ENCODE measurements at regions not wholly inside any gene's neighbourhood (a gene's known extent, or its start where the extent isn't known, plus 50 kb on each side); places are given as distances from the start of the nearest gene placed in this dataset.

DNA sequence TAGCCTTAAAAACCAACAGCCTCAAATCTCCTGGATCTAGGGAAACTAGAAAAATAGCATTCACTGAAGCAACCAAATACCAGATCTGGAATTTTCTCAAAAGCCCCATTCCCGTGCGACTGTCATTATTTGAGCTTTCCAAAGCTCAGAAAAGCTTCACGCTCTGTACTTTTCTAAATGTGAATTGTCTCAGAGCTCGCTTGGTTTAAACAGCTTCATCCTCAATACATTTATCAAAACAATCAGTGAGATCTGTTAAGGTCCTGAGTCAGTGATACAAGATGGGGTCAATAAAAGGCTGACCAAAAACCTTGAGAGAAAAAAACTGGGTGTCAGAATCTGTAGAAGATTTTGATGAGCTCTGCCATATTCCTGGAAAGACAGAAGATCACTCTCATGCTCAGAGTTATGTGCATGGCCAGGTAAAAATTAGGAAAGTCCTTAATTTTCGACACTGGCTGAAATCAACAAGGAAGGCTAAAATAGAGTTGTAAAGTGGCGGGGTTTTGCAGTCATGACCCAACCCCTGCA lies 60.2 kb upstream of the VPREB1 start:
- H3K4me3 Mint-ChIP-seq: no peak overlapping the region
- H3K27me3 Mint-ChIP-seq: peaks cover 8 to 67% of the 10 kb centered on the region in 2 donors
- peaks cover 6% of the 10 kb centered on the region for H3K27me3 ChIP-seq (ENCODE audit: insufficient read depth, low read length, poor library complexity, severe bottlenecking)
- CTCF ChIA-PET: interaction anchor here (1.0 to 4.1 kb wide), 3 partner anchors 12 to 23 kb away, joined by 4 to 17 read pairs (median 4); no protein-coding TSS in a partner anchor
- H3K4me1 ChIP-seq (ENCODE audit: insufficient read depth, low read length): no peaks in the 10 kb centered on the region
- no peak overlapping the region for H3K27ac ChIP-seq (ENCODE audit: low read depth, low read length)
- H3K9me3 Mint-ChIP-seq: no peaks in the 10 kb centered on the region
- POLR2A ChIA-PET: no interaction called here
- H3K36me3 ChIP-seq (ENCODE audit: insufficient read depth, low read length): no peaks in the 10 kb centered on the region
- DNase-seq: no peak
- H3K27ac Mint-ChIP-seq: no peak overlapping the region
- no peaks in the 10 kb centered on the region for H3K9me3 ChIP-seq (ENCODE audit: low read length)
- H3K4me1 Mint-ChIP-seq: no peaks in the 10 kb centered on the region
- H3K36me3 Mint-ChIP-seq: no peaks in the 10 kb centered on the region
- H3K4me3 ChIP-seq (ENCODE audit: low read length): no peak overlapping the region

DNA sequence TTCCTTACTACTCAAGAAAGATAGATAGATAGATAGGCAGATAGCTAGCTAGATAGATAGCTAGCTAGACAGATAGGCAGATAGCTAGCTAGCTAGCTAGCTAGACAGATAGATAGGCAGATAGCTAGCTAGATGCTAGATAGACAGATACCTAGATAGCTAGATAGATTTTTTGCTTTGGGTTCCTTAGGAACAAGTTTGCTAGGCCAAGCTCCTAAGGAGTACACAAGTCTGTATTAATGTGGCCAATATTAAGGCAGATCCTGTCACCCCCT lies 61.7 kb upstream of the VPREB1 start:
- Mint-ChIP-seq H3K4me3 (no peak overlapping the region), H3K9me3 (no peaks in the 10 kb centered on the region), H3K36me3 (no peaks in the 10 kb centered on the region), H3K27me3 (peaks cover 9 to 71% of the 10 kb centered on the region in 2 donors), H3K27ac (no peak overlapping the region), H3K4me1 (no peaks in the 10 kb centered on the region)
- ChIA-PET CTCF (no interaction called here), POLR2A (no interaction called here)
- no peaks in the 10 kb centered on the region for H3K36me3 ChIP-seq (ENCODE audit: insufficient read depth, low read length)
- H3K27ac ChIP-seq (ENCODE audit: low read depth, low read length): no peak overlapping the region
- no peak for DNase-seq
- H3K9me3 ChIP-seq (ENCODE audit: low read length): no peaks in the 10 kb centered on the region
- no peak overlapping the region for H3K4me3 ChIP-seq (ENCODE audit: low read length)
- peaks cover 6% of the 10 kb centered on the region for H3K27me3 ChIP-seq (ENCODE audit: insufficient read depth, low read length, poor library complexity, severe bottlenecking)
- H3K4me1 ChIP-seq (ENCODE audit: insufficient read depth, low read length): no peaks in the 10 kb centered on the region

DNA sequence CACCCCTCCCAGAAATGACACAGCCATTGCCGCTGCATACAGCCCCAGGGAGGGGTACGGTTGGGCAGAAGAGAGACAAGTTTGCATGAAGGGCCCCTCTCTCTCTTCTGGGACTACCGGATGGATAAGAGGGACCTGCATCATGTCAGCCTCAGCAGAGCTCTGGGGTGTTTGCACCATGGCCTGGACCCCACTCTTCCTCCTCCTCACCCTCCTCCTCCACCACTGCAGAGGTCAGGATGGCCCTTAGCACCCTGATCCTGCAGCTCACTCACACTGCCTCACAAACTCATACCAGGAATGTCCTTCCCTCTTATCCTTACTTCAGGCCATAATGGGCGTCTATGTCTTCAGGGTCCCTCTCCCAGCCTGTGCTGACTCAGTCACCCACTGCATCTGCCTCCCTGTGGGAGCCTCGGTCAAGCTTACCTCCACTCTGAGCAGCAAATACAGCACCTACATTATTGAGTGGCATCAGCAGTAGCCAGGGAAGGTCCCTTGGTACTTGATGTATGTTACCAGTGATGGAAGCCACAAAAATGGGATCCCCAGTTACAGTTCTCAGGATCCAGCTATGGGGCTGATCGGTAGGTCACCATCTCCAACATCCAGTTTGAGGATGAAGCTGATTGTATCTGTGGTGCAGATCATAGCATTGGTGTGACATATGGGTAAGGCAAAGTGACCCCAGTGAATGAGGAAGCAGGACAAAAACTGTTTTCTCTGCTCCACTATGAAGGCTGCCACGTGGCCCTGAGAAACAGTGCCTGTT lies 62.2 kb upstream of the VPREB1 start:
- Mint-ChIP-seq H3K4me1 (no peaks in the 10 kb centered on the region), H3K27me3 (peaks cover 9 to 66% of the 10 kb centered on the region in 2 donors), H3K4me3 (no peak overlapping the region), H3K27ac (peak overlapping the region in 1 of 8 donors; percentile 4), H3K36me3 (no peaks in the 10 kb centered on the region), H3K9me3 (no peaks in the 10 kb centered on the region)
- H3K36me3 ChIP-seq (ENCODE audit: insufficient read depth, low read length): no peaks in the 10 kb centered on the region
- no peaks in the 10 kb centered on the region for H3K4me1 ChIP-seq (ENCODE audit: insufficient read depth, low read length)
- DNase-seq: no peak
- H3K9me3 ChIP-seq (ENCODE audit: low read length): no peaks in the 10 kb centered on the region
- ChIA-PET CTCF (interaction anchor here (1.2 kb wide), 1 partner anchor 26 kb away, joined by 3 read pairs; no protein-coding TSS in a partner anchor), POLR2A (no interaction called here)
- peaks cover 6% of the 10 kb centered on the region for H3K27me3 ChIP-seq (ENCODE audit: insufficient read depth, low read length, poor library complexity, severe bottlenecking)
- H3K4me3 ChIP-seq (ENCODE audit: low read length): no peak overlapping the region
- H3K27ac ChIP-seq (ENCODE audit: low read depth, low read length): no peak overlapping the region

DNA sequence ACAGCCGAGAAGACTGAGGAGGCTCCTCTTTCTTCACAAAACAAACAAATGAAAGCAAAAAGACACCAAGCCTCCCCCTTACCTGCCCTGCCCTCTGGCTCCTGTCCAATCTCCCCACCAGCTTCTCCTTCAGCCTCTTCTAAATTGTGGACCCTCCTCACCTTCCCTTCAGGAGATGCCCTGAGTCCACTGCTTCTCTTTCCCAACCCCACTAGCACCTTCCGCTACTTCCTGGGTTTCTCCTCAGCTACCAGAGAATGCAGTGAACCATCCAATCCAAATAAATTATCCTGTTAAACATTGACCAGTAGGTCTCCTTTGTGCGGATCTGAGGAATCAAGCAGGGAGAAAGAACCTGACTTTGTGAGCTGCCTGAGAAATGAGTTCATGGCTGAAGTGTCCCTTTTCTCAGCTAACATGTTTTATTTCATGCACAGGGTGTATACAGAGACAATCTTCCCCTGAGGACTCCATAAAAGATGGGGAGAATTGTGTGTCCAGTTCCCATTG lies 63.2 kb upstream of the VPREB1 start:
- Histone ChIP-seq H3K4me1 (ENCODE audit: insufficient read depth, low read length) (no peaks in the 10 kb centered on the region), H3K4me3 (ENCODE audit: low read length) (no peak overlapping the region), H3K9me3 (ENCODE audit: low read length) (no peaks in the 10 kb centered on the region), H3K36me3 (ENCODE audit: insufficient read depth, low read length) (no peaks in the 10 kb centered on the region), H3K27me3 (ENCODE audit: insufficient read depth, low read length, poor library complexity, severe bottlenecking) (no peaks in the 10 kb centered on the region), H3K27ac (ENCODE audit: low read depth, low read length) (no peak overlapping the region)
- Mint-ChIP-seq H3K27ac (no peak overlapping the region), H3K36me3 (no peaks in the 10 kb centered on the region), H3K4me1 (no peaks in the 10 kb centered on the region), H3K9me3 (no peaks in the 10 kb centered on the region), H3K27me3 (peaks cover 15 to 68% of the 10 kb centered on the region in 2 donors), H3K4me3 (no peak overlapping the region)
- CTCF ChIA-PET: interaction anchor here (1.2 kb wide), 1 partner anchor 27 kb away, joined by 3 read pairs; no protein-coding TSS in a partner anchor
- DNase-seq: no peak
- POLR2A ChIA-PET: no interaction called here

DNA sequence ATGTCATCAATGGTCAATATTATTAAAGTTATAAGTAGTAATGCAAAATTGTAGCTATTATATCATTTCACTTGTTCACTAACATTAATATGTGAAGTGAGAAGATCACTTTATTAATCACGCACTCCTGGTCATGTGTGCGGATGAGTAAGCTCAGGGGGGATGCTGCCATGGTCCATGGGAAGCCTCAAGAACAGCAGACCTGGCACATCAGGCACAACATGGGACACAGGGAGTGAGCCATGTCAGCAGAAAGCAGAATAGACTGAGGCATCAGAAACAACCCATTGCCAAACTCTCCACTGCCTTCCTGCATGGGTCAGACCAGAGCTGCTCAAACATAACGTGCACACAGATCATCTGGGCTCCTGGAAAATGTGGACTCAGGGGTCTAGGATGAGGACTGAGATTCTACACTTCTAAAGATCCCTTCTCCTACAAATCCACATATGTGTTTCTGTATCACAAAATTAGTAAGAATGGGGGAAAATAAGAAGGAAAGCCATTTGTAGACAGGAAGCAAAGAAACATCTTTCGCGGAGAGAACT lies 63.8 kb upstream of the VPREB1 start:
- no peak overlapping the region for H3K27ac ChIP-seq (ENCODE audit: low read depth, low read length)
- ChIA-PET CTCF (interaction anchor here (1.2 to 1.6 kb wide), 3 partner anchors 23 to 27 kb away, joined by 3 to 4 read pairs (median 3); no protein-coding TSS in a partner anchor), POLR2A (interaction anchor here (0.7 kb wide), 1 partner anchor 13 kb away, joined by 3 read pairs; no protein-coding TSS in a partner anchor)
- Mint-ChIP-seq H3K9me3 (no peaks in the 10 kb centered on the region), H3K27me3 (peaks cover 15 to 69% of the 10 kb centered on the region in 2 donors), H3K4me3 (no peak overlapping the region), H3K27ac (no peak overlapping the region), H3K36me3 (no peaks in the 10 kb centered on the region), H3K4me1 (no peaks in the 10 kb centered on the region)
- H3K4me1 ChIP-seq (ENCODE audit: insufficient read depth, low read length): no peaks in the 10 kb centered on the region
- H3K4me3 ChIP-seq (ENCODE audit: low read length): no peak overlapping the region
- H3K36me3 ChIP-seq (ENCODE audit: insufficient read depth, low read length): no peaks in the 10 kb centered on the region
- DNase-seq: no peak
- H3K9me3 ChIP-seq (ENCODE audit: low read length): no peaks in the 10 kb centered on the region
- H3K27me3 ChIP-seq (ENCODE audit: insufficient read depth, low read length, poor library complexity, severe bottlenecking): no peaks in the 10 kb centered on the region

DNA sequence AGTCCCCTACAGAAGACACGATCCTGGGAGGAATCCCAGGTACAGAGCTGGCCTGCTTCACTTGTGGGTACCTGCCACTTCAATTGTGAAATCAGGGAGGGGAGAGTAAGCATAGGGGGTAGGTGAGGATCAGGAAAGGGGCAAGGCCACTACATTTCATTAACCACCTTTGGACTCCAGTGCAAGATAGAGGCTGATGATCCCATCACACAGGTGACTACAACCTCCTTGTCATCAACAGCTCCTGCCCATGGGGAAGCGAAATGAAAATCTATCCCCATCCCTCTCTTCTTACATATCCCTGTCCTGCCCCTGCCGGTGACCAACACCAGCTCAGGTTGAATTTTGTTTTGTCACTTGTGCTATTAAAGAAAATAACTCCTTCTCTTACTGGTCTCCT lies 64.7 kb upstream of the VPREB1 start:
- H3K4me3 ChIP-seq (ENCODE audit: low read length): no peak overlapping the region
- POLR2A ChIA-PET: interaction anchor here (0.7 kb wide), 1 partner anchor 12 kb away, joined by 3 read pairs; no protein-coding TSS in a partner anchor
- H3K4me1 ChIP-seq (ENCODE audit: insufficient read depth, low read length): no peaks in the 10 kb centered on the region
- DNase-seq: no peak
- Mint-ChIP-seq H3K4me3 (no peak overlapping the region), H3K9me3 (no peaks in the 10 kb centered on the region), H3K36me3 (no peaks in the 10 kb centered on the region), H3K27ac (no peak overlapping the region), H3K27me3 (peaks cover 21 to 67% of the 10 kb centered on the region in 2 donors), H3K4me1 (no peaks in the 10 kb centered on the region)
- H3K27me3 ChIP-seq (ENCODE audit: insufficient read depth, low read length, poor library complexity, severe bottlenecking): no peaks in the 10 kb centered on the region
- H3K27ac ChIP-seq (ENCODE audit: low read depth, low read length): no peak overlapping the region
- CTCF ChIA-PET: interaction anchor here (0.7 to 1.6 kb wide), 4 partner anchors 20 to 28 kb away, joined by 3 to 4 read pairs (median 3); no protein-coding TSS in a partner anchor
- no peaks in the 10 kb centered on the region for H3K9me3 ChIP-seq (ENCODE audit: low read length)
- H3K36me3 ChIP-seq (ENCODE audit: insufficient read depth, low read length): no peaks in the 10 kb centered on the region

DNA sequence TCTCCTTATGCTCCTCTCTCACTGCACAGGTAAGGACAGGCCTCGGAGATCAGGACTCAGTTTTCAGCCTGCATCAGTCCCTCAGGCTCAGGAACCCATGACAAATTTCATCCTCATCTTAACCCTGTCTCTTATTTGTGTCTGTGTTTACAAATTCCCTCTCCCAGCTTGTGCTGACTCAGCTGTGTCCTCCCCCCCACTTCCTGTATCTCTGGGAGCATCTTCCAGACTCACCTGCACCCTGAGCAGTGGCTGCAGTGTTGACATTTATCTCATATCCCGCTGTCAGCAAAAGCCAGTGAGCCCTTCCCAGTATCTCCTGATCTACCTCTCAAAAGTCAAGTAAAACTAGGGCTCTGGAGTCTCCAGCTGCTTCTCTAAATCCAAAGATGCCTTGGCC lies 65.6 kb upstream of the VPREB1 start:
- peaks cover 24 to 58% of the 10 kb centered on the region in 2 donors for H3K27me3 Mint-ChIP-seq
- CTCF ChIA-PET: interaction anchor here (1.6 kb wide), 1 partner anchor 22 kb away, joined by 3 read pairs; no protein-coding TSS in a partner anchor
- no peak for DNase-seq
- H3K4me1 Mint-ChIP-seq: no peaks in the 10 kb centered on the region
- H3K4me1 ChIP-seq (ENCODE audit: insufficient read depth, low read length): no peaks in the 10 kb centered on the region
- no peaks in the 10 kb centered on the region for H3K9me3 ChIP-seq (ENCODE audit: low read length)
- no peak overlapping the region for H3K4me3 ChIP-seq (ENCODE audit: low read length)
- H3K27ac Mint-ChIP-seq: no peak overlapping the region
- H3K36me3 Mint-ChIP-seq: no peaks in the 10 kb centered on the region
- no peak overlapping the region for H3K4me3 Mint-ChIP-seq
- no peaks in the 10 kb centered on the region for H3K27me3 ChIP-seq (ENCODE audit: insufficient read depth, low read length, poor library complexity, severe bottlenecking)
- POLR2A ChIA-PET: no interaction called here
- H3K27ac ChIP-seq (ENCODE audit: low read depth, low read length): no peak overlapping the region
- no peaks in the 10 kb centered on the region for H3K36me3 ChIP-seq (ENCODE audit: insufficient read depth, low read length)
- peaks cover 0 to 1% (median 0%) of the 10 kb centered on the region in 5 donors for H3K9me3 Mint-ChIP-seq

DNA sequence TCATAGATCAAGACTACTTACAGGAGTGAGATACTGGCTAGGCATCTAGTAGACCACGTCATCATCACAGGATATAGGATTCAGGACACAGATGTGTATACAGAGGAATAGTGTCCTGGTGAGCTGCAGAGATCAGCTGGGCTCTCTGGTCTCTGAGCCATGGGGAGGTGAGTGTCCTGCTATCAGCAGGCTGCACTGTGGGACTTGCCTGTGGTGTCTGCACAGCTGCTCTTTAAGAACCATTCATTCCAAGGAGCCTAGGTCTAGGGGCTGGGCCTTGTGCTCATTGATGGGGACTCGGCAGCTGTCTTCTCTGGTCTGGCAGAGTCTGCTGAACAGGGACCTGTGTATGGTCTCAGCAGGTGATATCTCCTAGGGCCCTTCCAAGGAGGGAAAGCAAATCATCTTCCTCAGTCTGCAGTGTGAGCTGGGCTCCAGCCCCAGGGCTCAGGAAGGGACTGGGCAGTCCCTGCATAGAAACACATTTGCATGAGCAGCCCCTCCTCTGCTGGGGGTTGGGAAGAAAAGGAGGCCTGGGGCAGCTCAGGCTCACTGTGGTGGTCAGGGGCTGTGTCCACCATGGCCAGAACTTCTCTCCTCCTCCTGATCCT lies 66.1 kb upstream of the VPREB1 start:
- Mint-ChIP-seq H3K36me3 (no peaks in the 10 kb centered on the region), H3K9me3 (peaks cover 0 to 2% (median 1%) of the 10 kb centered on the region in 5 donors), H3K27ac (no peak overlapping the region), H3K4me1 (no peaks in the 10 kb centered on the region), H3K4me3 (no peak overlapping the region), H3K27me3 (peaks cover 25 to 56% of the 10 kb centered on the region in 2 donors)
- DNase-seq: no peak
- Histone ChIP-seq H3K27me3 (ENCODE audit: insufficient read depth, low read length, poor library complexity, severe bottlenecking) (no peaks in the 10 kb centered on the region), H3K27ac (ENCODE audit: low read depth, low read length) (no peak overlapping the region), H3K4me3 (ENCODE audit: low read length) (no peak overlapping the region), H3K4me1 (ENCODE audit: insufficient read depth, low read length) (no peaks in the 10 kb centered on the region), H3K9me3 (ENCODE audit: low read length) (no peaks in the 10 kb centered on the region), H3K36me3 (ENCODE audit: insufficient read depth, low read length) (no peaks in the 10 kb centered on the region)
- CTCF ChIA-PET: no interaction called here
- POLR2A ChIA-PET: no interaction called here
